NAMALWA (cell line): ENCODE measurements at regions not wholly inside any gene's neighbourhood (a gene's known extent, or its start where the extent isn't known, plus 50 kb on each side); places are given as distances from the start of the nearest gene placed in this dataset.
A peak's percentile ranks its signal among the peaks of the same experiment; 100 is the strongest.
"Not testable (repeated sequence)": the region's sequence is repeated elsewhere in the genome, so short reads cannot be mapped to it uniquely, and the experiment has no call there.

ENCODE experiments used
- DNase-seq: peaks from one replicate; pipeline ENCODE4 v3.0.0-alpha.2; 2015; ENCODE audit warnings: low spot score

DNA sequence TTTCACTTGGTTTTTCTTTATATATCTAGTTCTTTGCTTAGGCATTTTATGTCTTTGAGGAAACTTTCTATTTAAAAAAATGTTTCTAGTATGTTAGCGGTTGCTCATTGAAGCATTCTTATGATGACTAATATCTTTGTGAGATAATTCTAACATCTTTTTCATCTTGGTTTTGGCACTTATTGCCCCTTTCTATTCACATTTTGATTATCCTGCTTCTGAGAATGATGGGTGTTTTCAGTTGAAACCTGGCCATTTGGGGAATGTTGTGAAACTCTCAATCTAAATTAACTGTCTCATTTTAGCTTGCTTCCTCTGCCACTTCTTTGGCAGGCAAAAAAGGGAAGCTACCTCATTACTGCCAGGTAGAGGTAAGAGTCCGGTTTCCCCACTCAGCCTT is 683.1 kb downstream of the DOK5 start:
- DNase-seq: no peak

- no peak for DNase-seq
Observed at GRCh38 chr20:55155360-55155759, 680.0 kb downstream of the DOK5 start.

DNA sequence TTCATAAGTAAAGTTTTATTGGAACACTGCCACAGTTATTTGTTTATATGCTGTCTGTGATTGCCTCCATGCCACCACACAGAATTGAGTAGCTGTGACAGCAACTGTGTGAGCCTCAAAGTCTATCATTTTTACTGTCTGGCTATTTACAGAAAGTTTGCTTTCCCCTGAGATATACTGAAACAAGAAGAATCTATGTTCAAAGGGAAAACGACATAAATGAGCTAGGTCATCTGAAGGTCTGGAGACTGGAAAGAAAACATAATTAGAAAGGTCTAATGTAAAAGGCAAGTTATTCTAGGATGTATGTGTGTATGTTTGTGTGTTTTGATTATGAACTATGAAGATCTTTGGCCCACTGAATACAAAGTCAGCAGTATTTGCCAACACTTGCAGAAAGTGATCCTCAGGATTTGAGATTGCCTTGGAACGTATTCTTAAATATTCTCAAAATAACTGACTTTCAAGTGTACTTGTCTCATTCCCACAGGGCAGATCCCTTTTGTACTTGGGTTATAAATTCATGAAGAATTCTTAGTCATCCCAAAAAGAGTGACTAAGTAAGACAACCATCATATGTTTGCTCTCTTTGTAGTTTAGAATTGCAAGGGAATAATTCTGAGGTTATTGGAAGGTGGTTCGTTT is 677.7 kb downstream of the DOK5 start:
- DNase-seq: no peak

GRCh38 chr20:55151171-55151570 is 675.8 kb downstream of the DOK5 start:
- no peak for DNase-seq

GRCh38 chr20:55143601-55144000 is 668.2 kb downstream of the DOK5 start:
- DNase-seq: no peak

DNA sequence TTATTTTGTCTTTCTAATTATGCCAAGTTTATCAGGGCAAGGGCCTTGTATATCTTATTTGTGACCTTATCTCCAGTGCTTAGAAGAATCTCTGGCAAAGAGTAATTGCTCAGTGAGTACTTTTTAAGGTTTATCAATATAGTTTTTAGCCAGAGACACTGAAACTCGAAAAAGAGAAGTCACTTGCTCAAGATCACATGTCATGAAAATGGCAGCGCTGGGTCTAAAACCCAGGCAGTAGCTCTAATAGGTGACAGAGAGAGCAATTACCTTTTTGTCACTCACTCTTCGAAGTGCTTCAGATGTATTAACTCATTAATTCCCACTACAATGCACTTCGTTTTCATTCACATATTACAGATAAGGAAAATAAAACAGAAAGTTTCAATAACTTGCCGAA is 667.5 kb downstream of the DOK5 start:
- DNase-seq: no peak

- DNase-seq: peak; percentile 9
Observed at GRCh38 chr20:55140631-55141030, 665.2 kb downstream of the DOK5 start.

DNA sequence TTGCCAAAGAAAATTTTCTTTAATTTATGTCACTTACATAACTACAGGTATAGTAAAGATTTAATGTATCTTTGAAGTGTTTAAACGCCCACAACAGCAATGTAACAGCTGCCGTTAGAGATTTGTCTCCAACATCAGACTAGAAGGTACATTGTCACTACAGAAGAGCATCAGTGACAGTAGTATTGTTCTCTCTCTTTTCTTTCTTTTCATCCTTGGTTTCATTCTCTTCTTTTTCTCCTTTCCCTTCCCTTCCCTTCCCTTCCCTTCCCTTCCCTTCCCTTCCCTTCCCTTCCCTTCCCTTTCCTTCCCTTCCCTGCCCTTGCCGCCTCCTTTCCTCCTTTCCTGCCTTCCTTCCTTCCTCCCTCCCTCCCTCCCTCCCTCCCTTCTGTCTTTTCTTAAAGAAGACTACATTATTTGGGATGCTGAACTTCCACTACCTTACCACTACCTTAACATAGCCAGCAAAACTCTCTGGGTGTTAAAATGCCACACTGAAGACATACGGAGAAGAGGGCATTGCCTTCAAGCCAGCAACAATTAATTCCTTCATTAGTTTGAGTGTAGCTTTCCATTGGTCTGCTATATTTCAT is 663.9 kb downstream of the DOK5 start:
- DNase-seq: no peak

DNA sequence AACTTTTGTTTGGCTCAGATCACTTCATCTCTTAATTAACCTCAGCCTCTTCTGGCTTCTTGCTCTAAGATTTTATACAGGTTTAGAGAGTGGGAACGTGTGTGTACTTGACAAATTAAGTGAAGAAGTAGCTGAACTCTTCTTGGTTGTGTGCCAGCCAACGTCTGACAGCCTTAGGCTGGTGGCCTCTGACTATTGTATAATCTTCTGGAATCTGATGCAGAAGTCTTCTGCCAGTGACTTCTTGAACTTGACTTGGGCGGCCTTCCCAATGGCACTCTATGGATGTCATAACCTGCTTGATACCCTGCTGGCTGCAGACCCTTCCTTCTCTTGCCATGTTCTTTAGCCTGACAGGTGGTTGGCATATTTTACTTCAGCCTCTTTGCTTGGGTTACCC is 660.5 kb downstream of the DOK5 start:
- no peak for DNase-seq

GRCh38 chr20:55132523-55132922 is 657.1 kb downstream of the DOK5 start:
- no peak for DNase-seq

GRCh38 chr20:55117577-55117976 is 642.2 kb downstream of the DOK5 start:
- not testable (repeated sequence) for DNase-seq

- no peak for DNase-seq
Observed at GRCh38 chr20:55116598-55116997, 641.2 kb downstream of the DOK5 start.

- DNase-seq: no peak
Observed at GRCh38 chr20:55103188-55103587, 627.8 kb downstream of the DOK5 start.

DNA sequence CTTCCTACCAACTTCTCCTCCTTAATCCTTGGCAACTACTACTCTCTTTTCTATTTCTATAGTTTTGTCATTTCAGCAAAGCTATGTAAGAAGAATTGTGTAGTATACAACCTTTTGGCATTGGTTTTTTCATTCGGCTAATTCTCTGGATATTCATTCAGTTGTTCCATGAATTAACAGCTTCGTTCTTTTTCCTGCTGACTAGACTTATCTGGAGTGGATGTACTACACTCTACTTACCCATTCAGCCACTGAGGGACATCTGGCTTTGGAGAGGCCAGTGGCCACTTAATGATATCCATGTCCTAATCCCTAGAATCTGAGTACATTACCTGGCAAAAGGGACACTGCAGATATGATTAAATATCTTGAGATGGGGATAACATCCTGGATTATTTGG is 623.9 kb downstream of the DOK5 start:
- no peak for DNase-seq

- DNase-seq: no peak
Observed at GRCh38 chr20:55097621-55098020, 622.2 kb downstream of the DOK5 start.

GRCh38 chr20:55095745-55096400 is 620.5 kb downstream of the DOK5 start:
- DNase-seq: no peak

- no peak for DNase-seq
Observed at GRCh38 chr20:55094353-55094861, 619.0 kb downstream of the DOK5 start.

DNA sequence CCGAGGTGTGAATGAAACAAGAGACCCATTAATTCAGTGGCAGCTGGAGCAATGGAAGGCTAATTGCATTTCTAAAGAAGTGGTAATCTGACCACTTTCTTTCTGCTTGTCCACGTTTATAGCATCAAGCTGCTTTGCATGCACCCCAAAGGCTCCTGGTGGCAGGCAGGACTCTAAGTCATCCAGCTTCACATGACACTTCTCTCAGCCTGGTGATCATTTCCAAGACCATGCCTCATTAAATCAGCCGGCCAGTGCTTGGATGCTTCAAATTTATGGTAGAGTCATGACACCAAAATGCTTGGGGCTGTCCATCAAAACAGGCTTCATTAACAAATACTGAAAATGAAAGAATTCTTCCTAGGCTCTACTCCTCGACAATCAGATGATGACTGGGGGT is 614.9 kb downstream of the DOK5 start:
- DNase-seq: no peak

- DNase-seq: no peak
Observed at GRCh38 chr20:55086421-55086820, 611.0 kb downstream of the DOK5 start.

DNA sequence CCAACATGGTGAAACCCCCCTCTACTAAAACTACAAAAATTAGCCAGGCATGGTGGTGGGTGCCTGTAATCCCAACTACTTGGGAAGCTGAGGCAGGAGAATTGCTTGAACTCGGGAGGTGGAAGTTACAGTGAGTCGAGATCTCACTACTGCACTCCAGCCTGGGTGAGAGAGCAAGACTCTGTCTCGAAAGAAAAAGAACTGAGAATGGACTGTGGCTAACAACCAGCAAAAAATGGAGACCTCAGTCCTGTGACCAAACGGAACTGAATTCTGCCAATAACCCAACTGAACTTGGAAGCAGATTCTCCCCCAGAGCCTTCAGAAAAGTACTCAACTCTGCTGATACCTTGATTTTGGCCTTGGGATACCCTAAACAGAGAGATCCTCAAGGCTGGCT is 604.5 kb downstream of the DOK5 start:
- no peak for DNase-seq

GRCh38 chr20:55074266-55074840 is 599.0 kb downstream of the DOK5 start:
- DNase-seq: not testable (repeated sequence)

- no peak for DNase-seq
Observed at GRCh38 chr20:55070001-55070400, 594.6 kb downstream of the DOK5 start.

DNA sequence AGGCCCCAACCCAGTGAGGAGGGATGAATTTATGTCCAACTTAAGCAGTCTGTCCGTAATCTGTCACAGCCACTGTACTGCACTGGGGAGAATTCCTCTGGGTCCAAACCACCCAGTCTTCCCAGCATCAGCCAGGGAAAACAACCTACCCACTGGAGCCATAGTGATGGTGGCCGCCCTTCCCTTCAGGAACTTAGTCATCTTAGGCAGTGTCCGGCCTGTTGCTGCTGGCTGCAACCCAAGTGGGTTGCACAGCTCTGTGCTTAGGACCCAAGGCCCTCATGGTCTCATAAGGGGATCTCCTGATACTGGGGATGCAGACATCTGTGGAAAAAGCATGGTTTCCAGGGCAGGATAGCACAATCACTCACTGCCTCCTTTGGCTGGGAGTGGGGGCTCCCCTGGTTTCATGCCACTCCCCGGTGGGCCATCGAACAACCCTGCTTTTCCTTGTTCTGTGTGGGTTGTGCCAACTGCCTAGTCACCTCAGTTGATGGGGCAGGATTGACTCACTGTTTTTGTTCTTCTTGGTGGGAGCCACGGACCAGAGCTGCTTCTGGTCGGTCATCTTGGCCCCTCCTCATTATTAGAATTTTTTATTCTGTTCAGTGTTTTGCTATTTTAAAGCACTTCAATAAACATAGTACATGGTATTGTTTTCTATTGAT is 591.9 kb downstream of the DOK5 start:
- DNase-seq: no peak
